ENCODE measurements at regions not wholly inside any gene's neighbourhood (a gene's known extent, or its start where the extent isn't known, plus 50 kb on each side); places are given as distances from the start of the nearest gene placed in this dataset.

DNA sequence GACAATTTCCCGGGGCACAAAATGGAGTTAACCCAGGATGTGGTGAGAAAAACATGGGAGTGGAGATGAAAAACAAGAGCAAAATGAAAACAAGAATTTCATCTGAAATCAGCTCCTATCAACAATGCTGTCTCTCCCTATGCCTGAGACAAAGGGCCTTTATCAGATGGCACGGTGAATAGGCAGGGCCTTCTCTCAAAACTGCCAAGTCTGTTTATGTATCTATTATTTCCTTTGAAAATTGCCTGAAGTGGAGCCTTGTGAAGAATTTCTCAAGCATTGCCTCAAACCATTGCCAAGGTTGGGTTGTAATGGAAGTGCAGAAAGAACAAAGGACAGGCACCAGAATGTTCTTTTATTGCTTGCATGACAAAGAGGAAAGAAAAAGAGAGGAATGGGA, 74.7 kb downstream of the BTBD3 start:
- TF ChIP-seq, protein P1, sequence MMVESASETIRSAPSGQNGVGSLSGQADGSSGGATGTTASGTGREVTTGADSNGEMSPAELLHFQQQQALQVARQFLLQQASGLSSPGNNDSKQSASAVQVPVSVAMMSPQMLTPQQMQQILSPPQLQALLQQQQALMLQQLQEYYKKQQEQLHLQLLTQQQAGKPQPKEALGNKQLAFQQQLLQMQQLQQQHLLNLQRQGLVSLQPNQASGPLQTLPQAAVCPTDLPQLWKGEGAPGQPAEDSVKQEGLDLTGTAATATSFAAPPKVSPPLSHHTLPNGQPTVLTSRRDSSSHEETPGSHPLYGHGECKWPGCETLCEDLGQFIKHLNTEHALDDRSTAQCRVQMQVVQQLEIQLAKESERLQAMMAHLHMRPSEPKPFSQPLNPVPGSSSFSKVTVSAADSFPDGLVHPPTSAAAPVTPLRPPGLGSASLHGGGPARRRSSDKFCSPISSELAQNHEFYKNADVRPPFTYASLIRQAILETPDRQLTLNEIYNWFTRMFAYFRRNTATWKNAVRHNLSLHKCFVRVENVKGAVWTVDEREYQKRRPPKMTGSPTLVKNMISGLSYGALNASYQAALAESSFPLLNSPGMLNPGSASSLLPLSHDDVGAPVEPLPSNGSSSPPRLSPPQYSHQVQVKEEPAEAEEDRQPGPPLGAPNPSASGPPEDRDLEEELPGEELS (CRISPR knock-in tag; IDR thresholded peaks at IDR 0.05; ENCODE audit: borderline replicate concordance), result no peak
- TF ChIP-seq, protein P2, sequence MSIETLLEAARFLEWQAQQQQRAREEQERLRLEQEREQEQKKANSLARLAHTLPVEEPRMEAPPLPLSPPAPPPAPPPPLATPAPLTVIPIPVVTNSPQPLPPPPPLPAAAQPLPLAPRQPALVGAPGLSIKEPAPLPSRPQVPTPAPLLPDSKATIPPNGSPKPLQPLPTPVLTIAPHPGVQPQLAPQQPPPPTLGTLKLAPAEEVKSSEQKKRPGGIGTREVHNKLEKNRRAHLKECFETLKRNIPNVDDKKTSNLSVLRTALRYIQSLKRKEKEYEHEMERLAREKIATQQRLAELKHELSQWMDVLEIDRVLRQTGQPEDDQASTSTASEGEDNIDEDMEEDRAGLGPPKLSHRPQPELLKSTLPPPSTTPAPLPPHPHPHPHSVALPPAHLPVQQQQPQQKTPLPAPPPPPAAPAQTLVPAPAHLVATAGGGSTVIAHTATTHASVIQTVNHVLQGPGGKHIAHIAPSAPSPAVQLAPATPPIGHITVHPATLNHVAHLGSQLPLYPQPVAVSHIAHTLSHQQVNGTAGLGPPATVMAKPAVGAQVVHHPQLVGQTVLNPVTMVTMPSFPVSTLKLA (conservative IDR thresholded peaks at IDR 0.05), result no peak
- no peak for TF ChIP-seq ZNF347 (CRISPR knock-in tag; IDR thresholded peaks at IDR 0.05; ENCODE audit: low read depth)
- TF ChIP-seq, protein P3, sequence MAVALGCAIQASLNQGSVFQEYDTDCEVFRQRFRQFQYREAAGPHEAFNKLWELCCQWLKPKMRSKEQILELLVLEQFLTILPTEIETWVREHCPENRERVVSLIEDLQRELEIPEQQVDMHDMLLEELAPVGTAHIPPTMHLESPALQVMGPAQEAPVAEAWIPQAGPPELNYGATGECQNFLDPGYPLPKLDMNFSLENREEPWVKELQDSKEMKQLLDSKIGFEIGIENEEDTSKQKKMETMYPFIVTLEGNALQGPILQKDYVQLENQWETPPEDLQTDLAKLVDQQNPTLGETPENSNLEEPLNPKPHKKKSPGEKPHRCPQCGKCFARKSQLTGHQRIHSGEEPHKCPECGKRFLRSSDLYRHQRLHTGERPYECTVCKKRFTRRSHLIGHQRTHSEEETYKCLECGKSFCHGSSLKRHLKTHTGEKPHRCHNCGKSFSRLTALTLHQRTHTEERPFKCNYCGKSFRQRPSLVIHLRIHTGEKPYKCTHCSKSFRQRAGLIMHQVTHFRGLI (CRISPR knock-in tag; IDR thresholded peaks at IDR 0.05), result no peak
- TF ChIP-seq, protein P4, sequence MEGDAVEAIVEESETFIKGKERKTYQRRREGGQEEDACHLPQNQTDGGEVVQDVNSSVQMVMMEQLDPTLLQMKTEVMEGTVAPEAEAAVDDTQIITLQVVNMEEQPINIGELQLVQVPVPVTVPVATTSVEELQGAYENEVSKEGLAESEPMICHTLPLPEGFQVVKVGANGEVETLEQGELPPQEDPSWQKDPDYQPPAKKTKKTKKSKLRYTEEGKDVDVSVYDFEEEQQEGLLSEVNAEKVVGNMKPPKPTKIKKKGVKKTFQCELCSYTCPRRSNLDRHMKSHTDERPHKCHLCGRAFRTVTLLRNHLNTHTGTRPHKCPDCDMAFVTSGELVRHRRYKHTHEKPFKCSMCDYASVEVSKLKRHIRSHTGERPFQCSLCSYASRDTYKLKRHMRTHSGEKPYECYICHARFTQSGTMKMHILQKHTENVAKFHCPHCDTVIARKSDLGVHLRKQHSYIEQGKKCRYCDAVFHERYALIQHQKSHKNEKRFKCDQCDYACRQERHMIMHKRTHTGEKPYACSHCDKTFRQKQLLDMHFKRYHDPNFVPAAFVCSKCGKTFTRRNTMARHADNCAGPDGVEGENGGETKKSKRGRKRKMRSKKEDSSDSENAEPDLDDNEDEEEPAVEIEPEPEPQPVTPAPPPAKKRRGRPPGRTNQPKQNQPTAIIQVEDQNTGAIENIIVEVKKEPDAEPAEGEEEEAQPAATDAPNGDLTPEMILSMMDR (IDR thresholded peaks at IDR 0.05 in 2 of 3, conservative IDR thresholded peaks at IDR 0.05 in 1 of 3; ENCODE audit: insufficient read depth in 2 of 3, low read depth in 1 of 3, low read length in 3 of 3), result no peak
- TF ChIP-seq NFYB (IDR thresholded peaks at IDR 0.05; ENCODE audit: extremely low read depth, insufficient read length), result no peak
- no peak for TF ChIP-seq ZFPM2 (CRISPR knock-in tag; IDR thresholded peaks at IDR 0.05)
